ENCODE measurements at regions not wholly inside any gene's neighbourhood (a gene's known extent, or its start where the extent isn't known, plus 50 kb on each side); places are given as distances from the start of the nearest gene placed in this dataset.

DNA sequence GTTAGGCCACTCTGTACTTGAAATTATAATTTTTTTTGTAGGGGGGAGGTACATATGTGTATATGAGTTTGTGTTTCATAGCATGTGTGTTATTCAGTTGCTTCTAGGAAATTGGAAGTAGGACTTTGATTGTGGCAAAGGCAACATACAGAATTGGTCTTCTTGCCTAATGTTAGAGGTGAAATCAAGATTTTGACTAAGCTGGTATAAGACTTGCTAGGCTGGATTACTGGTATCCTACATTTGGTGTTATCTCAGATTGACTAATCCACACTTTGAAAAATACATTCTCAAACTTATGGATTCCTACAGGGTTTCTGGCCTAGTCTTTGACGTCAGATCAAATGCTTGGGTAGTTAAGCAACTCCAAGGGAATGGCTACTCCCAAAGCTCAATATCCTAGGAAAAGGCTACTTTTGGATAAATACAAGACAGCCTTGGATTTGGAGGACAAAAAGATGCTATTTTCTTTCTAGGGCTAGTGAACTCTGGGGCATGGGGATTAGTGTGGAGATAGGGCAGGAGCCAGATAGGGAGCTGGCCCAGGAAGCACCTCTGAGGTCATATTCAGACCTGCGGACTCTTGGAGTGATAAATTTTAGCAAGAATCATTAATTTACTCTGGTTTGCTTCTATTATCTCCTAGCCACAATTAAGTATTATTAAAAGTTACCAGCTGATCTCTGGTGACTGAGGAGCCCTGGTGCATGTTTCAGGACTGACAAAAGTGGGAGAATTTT, 144.0 kb upstream of the RPS23 start:
- TF ChIP-seq, protein P1, sequence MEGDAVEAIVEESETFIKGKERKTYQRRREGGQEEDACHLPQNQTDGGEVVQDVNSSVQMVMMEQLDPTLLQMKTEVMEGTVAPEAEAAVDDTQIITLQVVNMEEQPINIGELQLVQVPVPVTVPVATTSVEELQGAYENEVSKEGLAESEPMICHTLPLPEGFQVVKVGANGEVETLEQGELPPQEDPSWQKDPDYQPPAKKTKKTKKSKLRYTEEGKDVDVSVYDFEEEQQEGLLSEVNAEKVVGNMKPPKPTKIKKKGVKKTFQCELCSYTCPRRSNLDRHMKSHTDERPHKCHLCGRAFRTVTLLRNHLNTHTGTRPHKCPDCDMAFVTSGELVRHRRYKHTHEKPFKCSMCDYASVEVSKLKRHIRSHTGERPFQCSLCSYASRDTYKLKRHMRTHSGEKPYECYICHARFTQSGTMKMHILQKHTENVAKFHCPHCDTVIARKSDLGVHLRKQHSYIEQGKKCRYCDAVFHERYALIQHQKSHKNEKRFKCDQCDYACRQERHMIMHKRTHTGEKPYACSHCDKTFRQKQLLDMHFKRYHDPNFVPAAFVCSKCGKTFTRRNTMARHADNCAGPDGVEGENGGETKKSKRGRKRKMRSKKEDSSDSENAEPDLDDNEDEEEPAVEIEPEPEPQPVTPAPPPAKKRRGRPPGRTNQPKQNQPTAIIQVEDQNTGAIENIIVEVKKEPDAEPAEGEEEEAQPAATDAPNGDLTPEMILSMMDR (conservative IDR thresholded peaks at IDR 0.05; ENCODE audit: low read length): no peak
- no peak for TF ChIP-seq EZH2phosphoT487 (IDR thresholded peaks at IDR 0.05; ENCODE audit: borderline replicate concordance)

All from Loucy (cell line).